ENCODE measurements at regions not wholly inside any gene's neighbourhood (a gene's known extent, or its start where the extent isn't known, plus 50 kb on each side); places are given as distances from the start of the nearest gene placed in this dataset.

DNA sequence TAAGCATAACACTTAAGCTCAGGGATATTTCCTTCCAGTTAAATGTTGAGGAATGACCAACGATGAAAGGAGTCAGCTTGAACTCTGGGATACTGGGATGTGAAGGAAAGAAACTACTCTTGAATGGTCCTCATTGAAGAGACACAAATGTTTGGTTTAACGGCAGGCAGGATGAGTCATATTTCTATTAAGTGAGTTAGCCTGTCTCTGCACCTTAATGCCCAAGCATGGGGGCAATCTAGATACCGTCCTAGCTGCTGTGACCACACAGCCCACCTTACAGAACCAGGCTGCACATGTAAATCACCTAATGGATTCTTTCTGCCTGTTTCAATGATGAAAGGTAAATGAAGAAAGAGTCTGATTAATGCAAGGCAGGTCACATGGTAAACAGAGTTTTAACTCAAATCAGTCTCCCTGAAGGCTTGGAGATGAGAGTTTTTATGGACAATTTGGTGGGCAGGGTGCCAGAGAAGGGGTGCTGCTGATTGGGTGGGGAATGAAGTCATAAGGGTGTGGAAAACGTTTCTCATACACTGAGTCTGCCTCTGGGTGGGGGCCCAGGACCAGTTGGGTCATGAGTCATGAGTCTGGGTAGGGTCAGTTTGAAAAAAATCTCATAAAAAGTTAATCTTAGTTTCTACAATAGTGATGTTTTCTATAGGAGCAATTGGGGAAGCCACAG, 144.6 kb upstream of the MMADHC start:
- in situ Hi-C loops (cut with MboI; ENCODE audit: low sequenced_read_pairs, unreplicated experiment) = no loop called here
- TF ChIP-seq, protein P1, sequence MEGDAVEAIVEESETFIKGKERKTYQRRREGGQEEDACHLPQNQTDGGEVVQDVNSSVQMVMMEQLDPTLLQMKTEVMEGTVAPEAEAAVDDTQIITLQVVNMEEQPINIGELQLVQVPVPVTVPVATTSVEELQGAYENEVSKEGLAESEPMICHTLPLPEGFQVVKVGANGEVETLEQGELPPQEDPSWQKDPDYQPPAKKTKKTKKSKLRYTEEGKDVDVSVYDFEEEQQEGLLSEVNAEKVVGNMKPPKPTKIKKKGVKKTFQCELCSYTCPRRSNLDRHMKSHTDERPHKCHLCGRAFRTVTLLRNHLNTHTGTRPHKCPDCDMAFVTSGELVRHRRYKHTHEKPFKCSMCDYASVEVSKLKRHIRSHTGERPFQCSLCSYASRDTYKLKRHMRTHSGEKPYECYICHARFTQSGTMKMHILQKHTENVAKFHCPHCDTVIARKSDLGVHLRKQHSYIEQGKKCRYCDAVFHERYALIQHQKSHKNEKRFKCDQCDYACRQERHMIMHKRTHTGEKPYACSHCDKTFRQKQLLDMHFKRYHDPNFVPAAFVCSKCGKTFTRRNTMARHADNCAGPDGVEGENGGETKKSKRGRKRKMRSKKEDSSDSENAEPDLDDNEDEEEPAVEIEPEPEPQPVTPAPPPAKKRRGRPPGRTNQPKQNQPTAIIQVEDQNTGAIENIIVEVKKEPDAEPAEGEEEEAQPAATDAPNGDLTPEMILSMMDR (IDR thresholded peaks at IDR 0.05; ENCODE audit: borderline replicate concordance, control extremely low read depth, extremely low read depth, insufficient read depth, missing control alignments) = no peak
- DNase-seq (ENCODE audit: low spot score) = no peak

DNA sequence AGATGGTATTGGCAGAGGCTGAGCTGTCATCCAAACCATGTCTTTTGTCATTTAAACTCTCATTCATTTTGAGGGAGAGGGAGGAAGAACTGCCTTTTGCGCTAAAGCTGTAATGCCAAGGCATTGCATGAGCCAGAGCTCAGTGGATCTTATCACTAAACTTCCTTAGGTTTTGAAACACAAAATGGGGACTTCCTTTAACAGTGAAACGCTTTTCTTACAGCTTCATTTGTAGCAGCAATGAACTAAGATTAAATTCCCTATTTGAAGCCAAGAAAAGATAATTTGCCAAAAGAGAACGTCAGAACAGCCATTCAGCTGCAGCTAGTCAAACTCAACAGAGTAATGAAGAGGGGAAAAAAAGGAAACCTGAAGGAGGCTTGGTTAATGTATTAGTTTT, 143.5 kb upstream of the MMADHC start:
- DNase-seq (ENCODE audit: low spot score) = no peak
- in situ Hi-C loops (cut with MboI; ENCODE audit: low sequenced_read_pairs, unreplicated experiment) = no loop called here
- TF ChIP-seq, protein P1 (IDR thresholded peaks at IDR 0.05; ENCODE audit: borderline replicate concordance, control extremely low read depth, extremely low read depth, insufficient read depth, missing control alignments) = no peak

DNA sequence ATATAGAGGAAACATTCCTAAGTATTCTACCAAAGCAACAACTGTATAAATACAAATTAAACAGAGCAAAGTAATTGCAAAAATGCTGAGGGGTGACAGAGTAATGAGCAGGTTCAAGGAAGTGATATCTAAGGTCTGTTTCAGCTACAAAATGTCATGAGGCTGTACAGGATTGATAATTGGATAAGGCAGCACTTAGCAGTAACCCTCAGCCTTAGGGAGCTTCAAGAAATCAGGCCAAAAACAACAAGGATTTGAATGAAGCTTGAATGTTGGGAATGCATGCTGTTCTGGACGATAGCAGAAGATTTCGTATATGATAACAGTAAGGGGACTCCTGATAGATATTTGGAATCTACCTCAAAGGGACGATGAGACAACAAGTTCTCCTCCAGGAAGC, 142.0 kb upstream of the MMADHC start:
- DNase-seq (ENCODE audit: low spot score) = no peak
- in situ Hi-C loops (cut with MboI; ENCODE audit: low sequenced_read_pairs, unreplicated experiment) = no loop called here
- TF ChIP-seq, protein P1 (IDR thresholded peaks at IDR 0.05; ENCODE audit: borderline replicate concordance, control extremely low read depth, extremely low read depth, insufficient read depth, missing control alignments) = no peak

DNA sequence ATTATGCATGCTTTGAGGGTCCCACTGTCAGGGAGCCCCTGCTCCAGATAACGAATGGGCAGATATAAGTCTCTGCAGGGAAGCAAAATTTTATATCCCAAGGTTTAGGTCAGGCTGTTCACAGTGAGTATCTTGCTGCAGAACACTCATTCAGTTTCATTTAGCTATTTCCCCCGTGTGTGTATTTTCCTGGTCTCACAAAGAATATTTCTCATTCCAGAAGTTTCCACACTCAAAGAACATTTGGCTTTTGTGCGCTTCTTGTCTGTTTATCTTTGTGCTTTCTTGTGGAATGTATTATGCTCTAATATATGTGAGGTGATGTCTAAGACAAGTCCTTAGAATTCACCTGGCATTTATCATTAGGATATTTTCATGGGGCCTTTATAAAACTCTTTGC, 140.4 kb upstream of the MMADHC start:
- no peak for DNase-seq (ENCODE audit: low spot score)
- TF ChIP-seq, protein P1 (IDR thresholded peaks at IDR 0.05; ENCODE audit: borderline replicate concordance, control extremely low read depth, extremely low read depth, insufficient read depth, missing control alignments) = no peak

DNA sequence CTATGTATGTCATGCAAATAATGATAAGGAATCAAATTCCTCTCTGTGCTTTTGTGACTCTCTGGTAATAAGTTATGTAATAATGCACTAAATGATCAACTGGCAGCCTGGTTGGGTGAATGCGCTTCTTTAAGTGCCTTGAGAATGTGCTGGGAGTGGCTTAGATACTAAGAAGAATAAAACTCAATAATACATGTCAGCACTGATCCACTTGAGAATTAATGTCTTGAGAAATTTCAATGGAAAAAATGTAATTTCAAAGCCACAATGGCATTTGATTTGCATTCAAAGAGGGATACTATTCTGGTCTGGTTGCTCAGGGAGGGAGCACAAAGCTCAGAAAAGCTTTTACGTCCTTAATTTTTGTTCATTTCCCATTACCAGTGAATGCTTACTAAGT, 137.7 kb upstream of the MMADHC start:
- TF ChIP-seq, protein P1 (IDR thresholded peaks at IDR 0.05; ENCODE audit: borderline replicate concordance, control extremely low read depth, extremely low read depth, insufficient read depth, missing control alignments) = no peak
- DNase-seq (ENCODE audit: low spot score) = no peak
- in situ Hi-C loops (cut with MboI; ENCODE audit: low sequenced_read_pairs, unreplicated experiment) = no loop called here

More for the DNA sequence above, 140.4 kb upstream of the MMADHC start:
- in situ Hi-C loops (cut with MboI; ENCODE audit: low sequenced_read_pairs, unreplicated experiment) = no loop called here

DNA sequence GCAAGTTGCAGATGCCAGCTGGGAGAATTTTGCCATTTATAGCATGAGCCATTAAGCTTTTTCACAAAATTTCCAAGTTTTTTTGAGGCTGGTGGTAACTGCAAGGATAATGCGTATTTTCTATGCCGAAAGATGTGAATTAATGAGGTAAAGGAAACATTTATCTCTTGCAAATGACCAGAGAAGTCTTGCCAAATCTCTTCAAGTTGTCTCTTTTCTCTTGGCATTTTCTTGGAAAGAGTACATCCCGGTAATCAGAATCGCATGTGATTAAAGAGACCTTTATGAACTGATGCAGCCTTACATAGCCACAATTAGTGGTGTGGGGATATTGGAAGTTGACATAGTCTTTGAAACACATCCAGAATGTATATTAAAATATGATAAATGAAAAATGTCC, 136.5 kb upstream of the MMADHC start:
- in situ Hi-C loops (cut with MboI; ENCODE audit: low sequenced_read_pairs, unreplicated experiment) = no loop called here
- TF ChIP-seq, protein P1 (IDR thresholded peaks at IDR 0.05; ENCODE audit: borderline replicate concordance, control extremely low read depth, extremely low read depth, insufficient read depth, missing control alignments) = no peak
- DNase-seq (ENCODE audit: low spot score) = no peak
